GM12873 (cell line): ENCODE measurements at regions not wholly inside any gene's neighbourhood (a gene's known extent, or its start where the extent isn't known, plus 50 kb on each side); places are given as distances from the start of the nearest gene placed in this dataset.

Experiments used
- TF ChIP-seq, protein P1 (sequence below): IDR thresholded peaks from 2 replicates; pipeline ENCODE4 v1.5.1; 2012; ENCODE audit warnings: low read depth, mild to moderate bottlenecking, moderate library complexity, low read length, control low read depth; ENCODE audit not compliant: insufficient read depth; ENCODE audit errors: missing control alignments

- TF ChIP-seq, protein P1, sequence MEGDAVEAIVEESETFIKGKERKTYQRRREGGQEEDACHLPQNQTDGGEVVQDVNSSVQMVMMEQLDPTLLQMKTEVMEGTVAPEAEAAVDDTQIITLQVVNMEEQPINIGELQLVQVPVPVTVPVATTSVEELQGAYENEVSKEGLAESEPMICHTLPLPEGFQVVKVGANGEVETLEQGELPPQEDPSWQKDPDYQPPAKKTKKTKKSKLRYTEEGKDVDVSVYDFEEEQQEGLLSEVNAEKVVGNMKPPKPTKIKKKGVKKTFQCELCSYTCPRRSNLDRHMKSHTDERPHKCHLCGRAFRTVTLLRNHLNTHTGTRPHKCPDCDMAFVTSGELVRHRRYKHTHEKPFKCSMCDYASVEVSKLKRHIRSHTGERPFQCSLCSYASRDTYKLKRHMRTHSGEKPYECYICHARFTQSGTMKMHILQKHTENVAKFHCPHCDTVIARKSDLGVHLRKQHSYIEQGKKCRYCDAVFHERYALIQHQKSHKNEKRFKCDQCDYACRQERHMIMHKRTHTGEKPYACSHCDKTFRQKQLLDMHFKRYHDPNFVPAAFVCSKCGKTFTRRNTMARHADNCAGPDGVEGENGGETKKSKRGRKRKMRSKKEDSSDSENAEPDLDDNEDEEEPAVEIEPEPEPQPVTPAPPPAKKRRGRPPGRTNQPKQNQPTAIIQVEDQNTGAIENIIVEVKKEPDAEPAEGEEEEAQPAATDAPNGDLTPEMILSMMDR = no peak
Observed at GRCh38 chr9:85260275-85260845, 481.4 kb downstream of the AGTPBP1 start.

- TF ChIP-seq, protein P1 = peak; percentile 77
Observed at GRCh38 chr9:85258823-85259370, 482.9 kb downstream of the AGTPBP1 start.

DNA sequence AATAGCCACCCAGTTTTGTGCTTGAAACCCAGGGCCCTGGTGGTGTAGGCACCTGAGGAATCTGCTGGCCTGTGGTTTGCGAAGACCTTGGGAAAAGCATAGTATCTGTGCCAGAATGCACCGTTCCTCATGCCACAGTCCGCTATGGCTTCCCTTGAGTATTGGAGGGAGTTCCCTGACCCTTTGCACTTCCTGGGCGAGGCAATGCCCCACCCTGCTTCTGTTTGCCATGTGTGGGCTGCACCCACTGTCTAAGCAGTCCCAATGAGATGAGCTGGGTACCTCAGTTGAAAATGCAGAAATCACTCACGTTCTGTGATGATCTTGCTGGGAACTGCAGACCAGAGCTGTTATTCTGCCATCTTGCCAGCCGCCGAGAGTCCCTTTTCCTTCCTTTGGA, 483.5 kb downstream of the AGTPBP1 start:
- TF ChIP-seq, protein P1 = no peak

GRCh38 chr9:85249313-85249621, 492.5 kb downstream of the AGTPBP1 start:
- TF ChIP-seq, protein P1 = no peak

DNA sequence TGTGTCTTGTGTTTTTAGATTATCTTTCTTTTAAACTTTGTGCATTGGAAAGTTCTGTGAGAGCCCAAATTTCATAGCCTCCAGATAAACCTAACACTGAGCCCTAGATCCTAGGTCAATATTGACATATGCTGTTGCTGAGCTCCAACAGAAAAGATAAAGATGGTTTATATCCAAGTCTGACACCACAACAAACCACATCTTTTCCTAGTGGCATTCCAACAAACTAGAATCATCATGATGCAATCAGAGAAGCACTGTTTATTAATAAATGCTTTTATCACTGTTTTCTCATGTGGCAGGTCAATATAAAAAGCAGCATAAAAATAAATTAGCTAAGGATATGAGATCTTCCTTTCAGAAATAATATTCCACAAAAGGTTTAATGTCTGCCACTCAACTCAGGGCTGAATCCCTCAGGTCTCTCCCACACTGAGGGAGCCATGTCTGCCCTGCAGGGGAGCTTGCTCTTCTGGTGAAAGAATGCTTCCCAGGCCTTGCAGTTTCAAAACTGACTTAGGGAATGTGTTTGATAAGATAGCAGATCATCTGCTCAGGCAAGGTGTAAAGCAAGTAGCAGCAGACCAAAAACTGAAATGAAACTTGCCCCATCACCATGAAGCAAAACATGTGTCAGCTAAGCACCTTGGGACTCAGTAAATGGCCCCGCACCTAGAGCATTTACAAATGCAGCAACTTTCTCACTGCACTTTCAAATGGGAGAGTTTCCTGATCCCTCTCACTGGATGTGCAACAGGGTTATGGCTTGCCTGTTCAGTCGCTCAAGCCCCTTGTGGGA, 493.0 kb downstream of the AGTPBP1 start:
- TF ChIP-seq, protein P1 = no peak

DNA sequence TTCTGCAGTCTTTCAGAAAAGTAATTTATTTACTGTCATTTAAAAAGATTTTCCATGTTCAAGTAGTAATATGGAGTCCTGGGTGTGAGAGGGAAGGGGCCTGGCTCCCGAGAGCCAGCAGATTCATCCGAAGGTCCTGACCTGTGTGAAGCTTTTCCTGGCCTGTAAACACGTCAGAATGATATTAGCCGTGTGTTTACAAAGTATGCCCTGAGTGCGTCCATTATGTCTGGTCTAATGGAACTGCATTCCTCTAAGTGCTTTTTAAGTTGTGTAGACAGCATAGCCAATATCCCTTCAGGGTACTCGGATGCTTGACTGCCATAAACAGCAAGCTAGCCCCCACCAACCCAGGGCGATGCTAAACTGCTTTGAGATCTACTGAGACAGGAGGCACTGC, 495.2 kb downstream of the AGTPBP1 start:
- TF ChIP-seq, protein P1 = no peak

GRCh38 chr9:85244856-85245255, 496.9 kb downstream of the AGTPBP1 start:
- TF ChIP-seq, protein P1 = no peak
